Memory B cell (primary cell): ENCODE measurements at regions not wholly inside any gene's neighbourhood (a gene's known extent, or its start where the extent isn't known, plus 50 kb on each side); places are given as distances from the start of the nearest gene placed in this dataset.
"Not testable (repeated sequence)": the region's sequence is repeated elsewhere in the genome, so short reads cannot be mapped to it uniquely, and the experiment has no call there.

ENCODE experiments used
- ATAC-seq: fragments of 150-1000 bp; cut with Tn5 transposase; 2 replicates; pipeline ENCODE4 v1.10.0; 2021; ENCODE audit warnings: low read depth, mild to moderate bottlenecking, moderate library complexity
- DNase-seq, 2 donors: peaks; one replicate each; pipeline ENCODE4 v3.0.0; 2022; ENCODE audit warnings: low spot score in 2 of 2
- H3K27ac Mint-ChIP-seq: one replicate; pipeline ENCODE4 v1.8.0; 2022; ENCODE audit warnings: mild to moderate bottlenecking, moderate library complexity, mixed read lengths
- H3K27me3 Mint-ChIP-seq: one replicate; pipeline ENCODE4 v1.8.0; 2022; ENCODE audit warnings: mixed read lengths
- H3K36me3 Mint-ChIP-seq: one replicate; pipeline ENCODE4 v1.8.0; 2022; ENCODE audit warnings: mild to moderate bottlenecking, mixed read lengths
- H3K4me1 Mint-ChIP-seq: one replicate; pipeline ENCODE4 v1.8.0; 2022; ENCODE audit warnings: mixed read lengths
- H3K4me3 Mint-ChIP-seq: one replicate; pipeline ENCODE4 v1.8.0; 2022; ENCODE audit warnings: mild to moderate bottlenecking, moderate library complexity, mixed read lengths
- H3K9me3 Mint-ChIP-seq: one replicate; pipeline ENCODE4 v1.8.0; 2022; ENCODE audit warnings: mixed read lengths

GRCh38 chr9:82128011-82128696 is 139.6 kb downstream of the SPATA31D1 start:
- DNase-seq (peak; percentile 12 to 20), ATAC-seq (peak; percentile 94)
- H3K27ac Mint-ChIP-seq = peak overlapping the region; percentile 90
- H3K4me3 Mint-ChIP-seq = peak overlapping the region; percentile 21
- peaks cover 32% of the 10 kb centered on the region for H3K4me1 Mint-ChIP-seq
- no peaks in the 10 kb centered on the region for H3K27me3 Mint-ChIP-seq
- H3K9me3 Mint-ChIP-seq = no peaks in the 10 kb centered on the region
- H3K36me3 Mint-ChIP-seq = no peaks in the 10 kb centered on the region

GRCh38 chr9:82129708-82130107 is 141.1 kb downstream of the SPATA31D1 start:
- H3K9me3 Mint-ChIP-seq = peaks cover 2% of the 10 kb centered on the region
- H3K4me3 Mint-ChIP-seq = no peak overlapping the region
- no peaks in the 10 kb centered on the region for H3K27me3 Mint-ChIP-seq
- H3K27ac Mint-ChIP-seq = peak overlapping the region; percentile 67
- DNase-seq = no peak
- H3K36me3 Mint-ChIP-seq = no peaks in the 10 kb centered on the region
- peaks cover 34% of the 10 kb centered on the region for H3K4me1 Mint-ChIP-seq
- ATAC-seq = no peak

GRCh38 chr9:82130331-82131042 is 141.9 kb downstream of the SPATA31D1 start:
- Mint-ChIP-seq H3K27me3 (no peaks in the 10 kb centered on the region), H3K36me3 (no peaks in the 10 kb centered on the region), H3K4me3 (no peak overlapping the region), H3K4me1 (peaks cover 31% of the 10 kb centered on the region), H3K9me3 (peaks cover 3% of the 10 kb centered on the region), H3K27ac (no peak overlapping the region)
- ATAC-seq = no peak
- DNase-seq = no peak

GRCh38 chr9:82131072-82131471 is 142.5 kb downstream of the SPATA31D1 start:
- H3K27me3 Mint-ChIP-seq = no peaks in the 10 kb centered on the region
- H3K27ac Mint-ChIP-seq = no peak overlapping the region
- DNase-seq (no peak), ATAC-seq (no peak)
- H3K4me1 Mint-ChIP-seq = peaks cover 29% of the 10 kb centered on the region
- H3K9me3 Mint-ChIP-seq = peaks cover 5% of the 10 kb centered on the region
- H3K36me3 Mint-ChIP-seq = peaks cover 2% of the 10 kb centered on the region
- H3K4me3 Mint-ChIP-seq = no peak overlapping the region

- ATAC-seq = no peak
- H3K9me3 Mint-ChIP-seq = peaks cover 5% of the 10 kb centered on the region
- H3K4me1 Mint-ChIP-seq = peaks cover 23% of the 10 kb centered on the region
- H3K36me3 Mint-ChIP-seq = peaks cover 2% of the 10 kb centered on the region
- no peak for DNase-seq
- H3K27me3 Mint-ChIP-seq = no peaks in the 10 kb centered on the region
- H3K4me3 Mint-ChIP-seq = no peak overlapping the region
- peak overlapping the region; percentile 69 for H3K27ac Mint-ChIP-seq
Observed at GRCh38 chr9:82132024-82132423, 143.5 kb downstream of the SPATA31D1 start.

- H3K36me3 Mint-ChIP-seq = peaks cover 2% of the 10 kb centered on the region
- H3K27me3 Mint-ChIP-seq = no peaks in the 10 kb centered on the region
- H3K4me3 Mint-ChIP-seq = no peak overlapping the region
- DNase-seq (no peak), ATAC-seq (no peak)
- H3K27ac Mint-ChIP-seq = no peak overlapping the region
- peaks cover 10% of the 10 kb centered on the region for H3K4me1 Mint-ChIP-seq
- peaks cover 5% of the 10 kb centered on the region for H3K9me3 Mint-ChIP-seq
Observed at GRCh38 chr9:82134010-82134409, 145.4 kb downstream of the SPATA31D1 start.

- Mint-ChIP-seq H3K4me1 (peaks cover 10% of the 10 kb centered on the region), H3K36me3 (peaks cover 2% of the 10 kb centered on the region), H3K4me3 (no peak overlapping the region), H3K27me3 (no peaks in the 10 kb centered on the region), H3K9me3 (peaks cover 5% of the 10 kb centered on the region), H3K27ac (no peak overlapping the region)
- DNase-seq (no peak), ATAC-seq (no peak)
Observed at GRCh38 chr9:82135106-82135505, 146.5 kb downstream of the SPATA31D1 start.

- H3K4me3 Mint-ChIP-seq, H3K27ac Mint-ChIP-seq, H3K9me3 Mint-ChIP-seq, H3K36me3 Mint-ChIP-seq, H3K4me1 Mint-ChIP-seq, H3K27me3 Mint-ChIP-seq, ATAC-seq, DNase-seq: not testable (repeated sequence)
Observed at GRCh38 chr9:82138081-82138480, 149.5 kb downstream of the SPATA31D1 start.

GRCh38 chr9:82140471-82140870 is 151.9 kb downstream of the SPATA31D1 start:
- H3K4me1 Mint-ChIP-seq = no peaks in the 10 kb centered on the region
- H3K4me3 Mint-ChIP-seq = no peak overlapping the region
- no peak overlapping the region for H3K27ac Mint-ChIP-seq
- no peaks in the 10 kb centered on the region for H3K27me3 Mint-ChIP-seq
- peaks cover 2% of the 10 kb centered on the region for H3K9me3 Mint-ChIP-seq
- H3K36me3 Mint-ChIP-seq = peaks cover 2% of the 10 kb centered on the region
- no peak for DNase-seq
- no peak for ATAC-seq

GRCh38 chr9:82144803-82145202 is 156.2 kb downstream of the SPATA31D1 start:
- H3K27me3 Mint-ChIP-seq = peaks cover 3% of the 10 kb centered on the region
- H3K36me3 Mint-ChIP-seq = no peaks in the 10 kb centered on the region
- H3K4me1 Mint-ChIP-seq = peaks cover 3% of the 10 kb centered on the region
- ATAC-seq = no peak
- no peak overlapping the region for H3K4me3 Mint-ChIP-seq
- no peak for DNase-seq
- no peak overlapping the region for H3K27ac Mint-ChIP-seq
- no peaks in the 10 kb centered on the region for H3K9me3 Mint-ChIP-seq

GRCh38 chr9:82146677-82147076 is 158.1 kb downstream of the SPATA31D1 start:
- no peaks in the 10 kb centered on the region for H3K9me3 Mint-ChIP-seq
- no peak overlapping the region for H3K4me3 Mint-ChIP-seq
- H3K36me3 Mint-ChIP-seq = no peaks in the 10 kb centered on the region
- ATAC-seq = no peak
- H3K4me1 Mint-ChIP-seq = peaks cover 3% of the 10 kb centered on the region
- no peak for DNase-seq
- H3K27me3 Mint-ChIP-seq = peaks cover 3% of the 10 kb centered on the region
- peak overlapping the region; percentile 12 for H3K27ac Mint-ChIP-seq

GRCh38 chr9:82147798-82148425 is 159.3 kb downstream of the SPATA31D1 start:
- H3K4me1 Mint-ChIP-seq = peaks cover 3% of the 10 kb centered on the region
- no peak overlapping the region for H3K4me3 Mint-ChIP-seq
- H3K27me3 Mint-ChIP-seq = peaks cover 3% of the 10 kb centered on the region
- H3K9me3 Mint-ChIP-seq = no peaks in the 10 kb centered on the region
- DNase-seq (no peak), ATAC-seq (no peak)
- H3K27ac Mint-ChIP-seq = no peak overlapping the region
- no peaks in the 10 kb centered on the region for H3K36me3 Mint-ChIP-seq

GRCh38 chr9:82148426-82148810 is 159.8 kb downstream of the SPATA31D1 start:
- Mint-ChIP-seq H3K27ac (no peak overlapping the region), H3K27me3 (peaks cover 3% of the 10 kb centered on the region)

GRCh38 chr9:82148901-82149461 is 160.4 kb downstream of the SPATA31D1 start:
- no peak overlapping the region for H3K27ac Mint-ChIP-seq
- peaks cover 3% of the 10 kb centered on the region for H3K4me1 Mint-ChIP-seq
- no peaks in the 10 kb centered on the region for H3K9me3 Mint-ChIP-seq
- H3K36me3 Mint-ChIP-seq = no peaks in the 10 kb centered on the region
- ATAC-seq (no peak), DNase-seq (no peak)
- peaks cover 3% of the 10 kb centered on the region for H3K27me3 Mint-ChIP-seq
- no peak overlapping the region for H3K4me3 Mint-ChIP-seq

More at GRCh38 chr9:82148426-82148810, 159.8 kb downstream of the SPATA31D1 start:
- DNase-seq (no peak), ATAC-seq (no peak)
- peaks cover 3% of the 10 kb centered on the region for H3K4me1 Mint-ChIP-seq
- H3K9me3 Mint-ChIP-seq = no peaks in the 10 kb centered on the region
- no peak overlapping the region for H3K4me3 Mint-ChIP-seq
- no peaks in the 10 kb centered on the region for H3K36me3 Mint-ChIP-seq
